ENCODE measurements at regions not wholly inside any gene's neighbourhood (a gene's known extent, or its start where the extent isn't known, plus 50 kb on each side); places are given as distances from the start of the nearest gene placed in this dataset.

DNA sequence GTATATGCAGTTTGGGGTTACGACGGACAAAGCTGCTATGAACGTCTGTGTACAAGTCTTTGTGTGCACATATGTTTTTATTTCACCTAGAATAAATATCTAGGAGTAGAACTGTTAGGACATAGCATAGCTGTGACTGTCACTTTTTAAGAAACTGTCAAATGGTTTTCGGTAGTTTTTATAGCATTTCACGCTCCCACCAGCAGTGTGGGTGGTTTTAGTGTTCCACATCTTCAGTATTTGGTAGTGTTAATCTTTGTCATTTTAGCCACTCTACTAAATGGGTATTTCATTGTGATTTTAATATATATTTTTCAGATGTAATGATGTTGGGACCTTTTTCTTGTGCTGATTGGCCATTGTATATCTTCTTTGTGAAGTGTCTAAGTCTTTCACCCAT lies 109.1 kb upstream of the BCAT1 start:
- Histone ChIP-seq H3K27me3 (ENCODE audit: control insufficient read depth in 2 of 2, insufficient read depth in 1 of 2, low read length in 1 of 2) (no peaks in the 10 kb centered on the region), H3K4me3 (ENCODE audit: low read length in 2 of 2) (no peak overlapping the region), H3K9me3 (ENCODE audit: control insufficient read depth in 2 of 2, insufficient read depth in 1 of 2, low read length in 1 of 2) (no peaks in the 10 kb centered on the region), H3K27ac (ENCODE audit: low read depth in 1 of 2, low read length in 1 of 2) (no peak overlapping the region), H3K36me3 (ENCODE audit: control insufficient read depth in 2 of 2, insufficient read depth in 2 of 2, low read length in 1 of 2) (peaks cover 2 to 10% of the 10 kb centered on the region in 2 donors), H3K4me1 (ENCODE audit: control insufficient read depth in 2 of 2, insufficient read depth in 2 of 2, low read length in 2 of 2) (peaks cover 26 to 28% of the 10 kb centered on the region in 2 donors)
- WGBS: 96% methylated on average over 5 of the region's 5 CpGs
- DNase-seq (ENCODE audit: low read depth in 6 of 9, low spot score in 9 of 9): no peak

DNA sequence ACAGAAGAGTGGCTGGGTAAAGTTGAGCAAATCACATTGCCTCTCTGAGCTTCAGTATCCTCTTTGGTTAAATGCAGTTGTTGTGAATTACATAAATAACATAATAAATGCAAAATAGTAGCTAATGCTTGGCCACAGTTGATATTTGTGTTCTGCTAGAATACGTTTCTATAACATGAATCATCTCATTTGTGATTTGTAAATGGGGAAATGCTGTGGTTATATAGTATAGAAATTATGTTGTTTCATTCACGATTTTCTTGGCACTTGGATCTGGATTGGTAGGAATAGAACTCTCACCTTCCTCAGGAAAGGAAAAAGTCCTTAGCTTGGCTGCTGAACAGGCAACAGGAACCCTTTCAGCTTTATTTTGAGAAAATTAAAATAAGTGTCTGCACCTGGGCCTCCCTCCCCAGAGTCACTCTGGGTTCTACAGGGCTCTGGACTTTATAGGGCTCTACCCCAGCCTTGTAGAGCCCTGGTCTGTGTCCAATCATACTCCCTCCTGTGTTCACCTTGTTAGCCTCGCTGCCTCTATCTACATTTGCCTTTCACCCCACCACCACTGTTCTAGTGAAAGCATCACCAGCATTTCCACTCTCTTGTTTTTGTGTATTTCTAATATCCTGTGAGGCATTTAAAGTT lies 107.7 kb upstream of the BCAT1 start:
- Histone ChIP-seq H3K36me3 (ENCODE audit: control insufficient read depth in 2 of 2, insufficient read depth in 2 of 2, low read length in 1 of 2) (no peaks in the 10 kb centered on the region), H3K27me3 (ENCODE audit: control insufficient read depth in 2 of 2, insufficient read depth in 1 of 2, low read length in 1 of 2) (no peaks in the 10 kb centered on the region), H3K4me3 (ENCODE audit: low read length in 2 of 2) (peak overlapping the region; percentile 62 to 78), H3K4me1 (ENCODE audit: control insufficient read depth in 2 of 2, insufficient read depth in 2 of 2, low read length in 2 of 2) (peaks cover 28 to 29% of the 10 kb centered on the region in 2 donors), H3K27ac (ENCODE audit: low read depth in 1 of 2, low read length in 1 of 2) (peak overlapping the region in 1 of 2 donors; percentile 16), H3K9me3 (ENCODE audit: control insufficient read depth in 2 of 2, insufficient read depth in 1 of 2, low read length in 1 of 2) (no peaks in the 10 kb centered on the region)
- no peak for DNase-seq (ENCODE audit: low read depth in 6 of 9, low spot score in 9 of 9)
- WGBS: 65% methylated on average over 3 of the region's 3 CpGs

GRCh38 chr12:25056011-25056410 lies 107.1 kb upstream of the BCAT1 start:
- Histone ChIP-seq H3K36me3 (ENCODE audit: control insufficient read depth in 2 of 2, insufficient read depth in 2 of 2, low read length in 1 of 2) (no peaks in the 10 kb centered on the region), H3K9me3 (ENCODE audit: control insufficient read depth in 2 of 2, insufficient read depth in 1 of 2, low read length in 1 of 2) (no peaks in the 10 kb centered on the region), H3K27ac (ENCODE audit: low read depth in 1 of 2, low read length in 1 of 2) (peak overlapping the region in 1 of 2 donors; percentile 39), H3K27me3 (ENCODE audit: control insufficient read depth in 2 of 2, insufficient read depth in 1 of 2, low read length in 1 of 2) (no peaks in the 10 kb centered on the region), H3K4me1 (ENCODE audit: control insufficient read depth in 2 of 2, insufficient read depth in 2 of 2, low read length in 2 of 2) (peaks cover 27 to 30% of the 10 kb centered on the region in 2 donors), H3K4me3 (ENCODE audit: low read length in 2 of 2) (peak overlapping the region; percentile 62 to 78)
- WGBS: 44% methylated on average over 5 of the region's 5 CpGs
- peak in 1 of 9 donors; percentile 42 for DNase-seq (ENCODE audit: low read depth in 6 of 9, low spot score in 9 of 9)

DNA sequence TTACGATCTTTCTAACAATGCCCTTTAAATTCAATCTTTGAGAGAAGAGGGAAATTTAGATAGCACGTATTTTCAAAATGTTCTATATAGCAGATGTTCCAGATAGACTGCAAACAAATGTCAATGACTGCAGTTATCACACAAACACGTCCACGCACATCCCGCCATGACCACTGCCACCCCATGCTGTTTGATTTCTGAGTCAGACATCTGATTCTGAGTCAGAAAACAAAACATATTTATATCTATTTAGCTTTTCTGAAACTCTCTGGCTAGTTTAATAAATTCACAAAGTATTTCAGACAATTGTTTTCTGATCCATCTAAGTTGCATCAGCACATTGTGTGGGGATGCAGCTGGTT lies 105.9 kb upstream of the BCAT1 start:
- Histone ChIP-seq H3K4me3 (ENCODE audit: low read length in 2 of 2) (peak overlapping the region; percentile 62 to 78), H3K36me3 (ENCODE audit: control insufficient read depth in 2 of 2, insufficient read depth in 2 of 2, low read length in 1 of 2) (no peaks in the 10 kb centered on the region), H3K9me3 (ENCODE audit: control insufficient read depth in 2 of 2, insufficient read depth in 1 of 2, low read length in 1 of 2) (no peaks in the 10 kb centered on the region), H3K27ac (ENCODE audit: low read depth in 1 of 2, low read length in 1 of 2) (peak overlapping the region; percentile 3 to 98), H3K27me3 (ENCODE audit: control insufficient read depth in 2 of 2, insufficient read depth in 1 of 2, low read length in 1 of 2) (no peaks in the 10 kb centered on the region), H3K4me1 (ENCODE audit: control insufficient read depth in 2 of 2, insufficient read depth in 2 of 2, low read length in 2 of 2) (peaks cover 30 to 42% of the 10 kb centered on the region in 2 donors)
- 11% methylated on average over 5 of the region's 5 CpGs for WGBS
- peak in 1 of 9 donors; percentile 61 for DNase-seq (ENCODE audit: low read depth in 6 of 9, low spot score in 9 of 9)

GRCh38 chr12:25054076-25054782 lies 105.3 kb upstream of the BCAT1 start:
- Histone ChIP-seq H3K9me3 (ENCODE audit: control insufficient read depth in 2 of 2, insufficient read depth in 1 of 2, low read length in 1 of 2) (no peaks in the 10 kb centered on the region), H3K27me3 (ENCODE audit: control insufficient read depth in 2 of 2, insufficient read depth in 1 of 2, low read length in 1 of 2) (no peaks in the 10 kb centered on the region), H3K4me1 (ENCODE audit: control insufficient read depth in 2 of 2, insufficient read depth in 2 of 2, low read length in 2 of 2) (peaks cover 30 to 42% of the 10 kb centered on the region in 2 donors), H3K4me3 (ENCODE audit: low read length in 2 of 2) (peak overlapping the region; percentile 62 to 78), H3K36me3 (ENCODE audit: control insufficient read depth in 2 of 2, insufficient read depth in 2 of 2, low read length in 1 of 2) (no peaks in the 10 kb centered on the region), H3K27ac (ENCODE audit: low read depth in 1 of 2, low read length in 1 of 2) (peak overlapping the region; percentile 81 to 98)
- DNase-seq (ENCODE audit: low read depth in 6 of 9, low spot score in 9 of 9): peak in 3 of 9 donors; percentile 30 to 68 (median 58)
- 5% methylated on average over 4 of the region's 4 CpGs for WGBS

GRCh38 chr12:25052914-25053211 lies 104.0 kb upstream of the BCAT1 start:
- no peaks in the 10 kb centered on the region for H3K36me3 ChIP-seq (ENCODE audit: control insufficient read depth in 2 of 2, insufficient read depth in 2 of 2, low read length in 1 of 2)
- peak overlapping the region; percentile 98 to 99 for H3K27ac ChIP-seq (ENCODE audit: low read depth in 1 of 2, low read length in 1 of 2)
- no peak for DNase-seq (ENCODE audit: low read depth in 6 of 9, low spot score in 9 of 9)
- WGBS: 3% methylated on average over 1 of the region's 1 CpG
- H3K9me3 ChIP-seq (ENCODE audit: control insufficient read depth in 2 of 2, insufficient read depth in 1 of 2, low read length in 1 of 2): no peaks in the 10 kb centered on the region
- H3K4me1 ChIP-seq (ENCODE audit: control insufficient read depth in 2 of 2, insufficient read depth in 2 of 2, low read length in 2 of 2): peaks cover 21 to 36% of the 10 kb centered on the region in 2 donors
- no peaks in the 10 kb centered on the region for H3K27me3 ChIP-seq (ENCODE audit: control insufficient read depth in 2 of 2, insufficient read depth in 1 of 2, low read length in 1 of 2)
- peak overlapping the region; percentile 78 to 93 for H3K4me3 ChIP-seq (ENCODE audit: low read length in 2 of 2)

DNA sequence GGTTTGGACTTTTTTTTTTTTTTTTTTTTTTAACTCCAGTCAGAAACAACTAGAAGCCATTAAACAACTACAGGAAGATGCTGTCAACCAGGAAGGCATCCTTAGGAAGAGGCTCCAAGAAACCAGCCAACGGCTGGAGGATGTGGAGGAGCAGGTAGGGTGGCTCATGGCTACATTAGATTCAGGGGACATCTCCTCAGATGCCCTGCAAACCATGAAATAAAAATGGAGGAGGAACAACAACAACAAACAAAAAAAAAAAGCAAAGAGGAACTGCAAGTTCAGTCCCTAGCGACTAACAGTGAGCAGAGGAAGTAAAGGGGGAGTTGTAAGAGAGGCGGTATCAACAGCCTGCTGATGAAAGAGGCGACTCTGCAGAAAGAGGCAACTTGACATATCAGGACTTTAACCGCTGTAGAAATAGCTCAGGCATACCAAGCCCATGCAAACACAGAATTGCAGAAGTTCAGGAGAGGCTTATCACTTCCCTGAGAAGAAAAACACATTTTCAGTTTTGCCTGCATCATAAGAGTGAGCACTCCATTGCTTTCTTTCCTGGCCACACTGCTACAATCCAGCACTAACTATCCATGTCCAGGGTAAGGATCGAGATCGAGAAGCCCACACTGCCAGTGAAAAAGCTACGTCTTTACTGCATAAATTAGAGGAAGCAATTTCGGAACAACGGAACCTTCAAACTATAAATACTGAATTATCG lies 103.5 kb upstream of the BCAT1 start:
- H3K4me3 ChIP-seq (ENCODE audit: low read length in 2 of 2): peak overlapping the region; percentile 78 to 93

DNA sequence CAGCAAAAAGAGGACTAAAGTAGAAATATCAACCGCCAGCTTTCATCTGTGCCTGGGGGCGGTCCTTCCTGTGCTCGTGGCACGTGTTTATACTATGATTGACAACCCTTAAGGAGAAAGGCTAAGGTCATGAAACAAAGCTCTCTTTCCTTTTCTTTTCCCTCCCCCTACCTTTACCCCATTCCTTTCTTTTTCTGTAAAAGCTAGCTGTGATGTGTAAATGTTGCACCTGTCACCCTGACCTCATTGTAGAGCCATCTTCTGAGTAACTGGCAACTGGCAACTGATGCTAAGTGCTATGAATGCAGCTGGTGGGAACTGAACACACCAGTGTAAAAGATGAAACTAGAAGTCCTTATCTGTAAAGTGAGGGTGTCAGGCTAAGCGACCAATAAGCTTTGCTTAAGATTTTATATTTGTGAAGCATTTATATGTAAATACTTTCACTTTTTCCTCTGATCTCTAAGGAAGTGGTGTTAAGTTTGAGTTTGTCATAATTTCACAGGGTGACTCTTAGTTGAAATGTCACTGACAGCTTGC lies 102.8 kb upstream of the BCAT1 start:
- H3K27me3 ChIP-seq (ENCODE audit: control insufficient read depth in 2 of 2, insufficient read depth in 1 of 2, low read length in 1 of 2): no peaks in the 10 kb centered on the region
- 4% methylated on average over 5 of the region's 5 CpGs for WGBS
- peak in 8 of 9 donors; percentile 73 to 96 (median 88) for DNase-seq (ENCODE audit: low read depth in 6 of 9, low spot score in 9 of 9)
- peaks cover 14 to 26% of the 10 kb centered on the region in 2 donors for H3K4me1 ChIP-seq (ENCODE audit: control insufficient read depth in 2 of 2, insufficient read depth in 2 of 2, low read length in 2 of 2)
- H3K27ac ChIP-seq (ENCODE audit: low read depth in 1 of 2, low read length in 1 of 2): peak overlapping the region; percentile 98 to 99
- H3K9me3 ChIP-seq (ENCODE audit: control insufficient read depth in 2 of 2, insufficient read depth in 1 of 2, low read length in 1 of 2): no peaks in the 10 kb centered on the region
- H3K36me3 ChIP-seq (ENCODE audit: control insufficient read depth in 2 of 2, insufficient read depth in 2 of 2, low read length in 1 of 2): no peaks in the 10 kb centered on the region
- H3K4me3 ChIP-seq (ENCODE audit: low read length in 2 of 2): peak overlapping the region; percentile 78 to 93

More for the DNA sequence above, 103.5 kb upstream of the BCAT1 start:
- DNase-seq (ENCODE audit: low read depth in 6 of 9, low spot score in 9 of 9): peak; percentile 72 to 95 (median 83)
- H3K36me3 ChIP-seq (ENCODE audit: control insufficient read depth in 2 of 2, insufficient read depth in 2 of 2, low read length in 1 of 2): no peaks in the 10 kb centered on the region
- H3K9me3 ChIP-seq (ENCODE audit: control insufficient read depth in 2 of 2, insufficient read depth in 1 of 2, low read length in 1 of 2): no peaks in the 10 kb centered on the region
- peak overlapping the region; percentile 98 to 99 for H3K27ac ChIP-seq (ENCODE audit: low read depth in 1 of 2, low read length in 1 of 2)
- 4% methylated on average over 11 of the region's 11 CpGs for WGBS
- no peaks in the 10 kb centered on the region for H3K27me3 ChIP-seq (ENCODE audit: control insufficient read depth in 2 of 2, insufficient read depth in 1 of 2, low read length in 1 of 2)
- peaks cover 17 to 31% of the 10 kb centered on the region in 2 donors for H3K4me1 ChIP-seq (ENCODE audit: control insufficient read depth in 2 of 2, insufficient read depth in 2 of 2, low read length in 2 of 2)

- Histone ChIP-seq H3K27me3 (ENCODE audit: control insufficient read depth in 2 of 2, insufficient read depth in 1 of 2, low read length in 1 of 2) (no peaks in the 10 kb centered on the region), H3K4me3 (ENCODE audit: low read length in 2 of 2) (peak overlapping the region; percentile 78 to 93), H3K9me3 (ENCODE audit: control insufficient read depth in 2 of 2, insufficient read depth in 1 of 2, low read length in 1 of 2) (no peaks in the 10 kb centered on the region), H3K27ac (ENCODE audit: low read depth in 1 of 2, low read length in 1 of 2) (peak overlapping the region; percentile 98 to 99), H3K4me1 (ENCODE audit: control insufficient read depth in 2 of 2, insufficient read depth in 2 of 2, low read length in 2 of 2) (peaks cover 11 to 24% of the 10 kb centered on the region in 2 donors), H3K36me3 (ENCODE audit: control insufficient read depth in 2 of 2, insufficient read depth in 2 of 2, low read length in 1 of 2) (no peaks in the 10 kb centered on the region)
- WGBS: 41% methylated on average over 6 of the region's 6 CpGs
- peak in 1 of 9 donors; percentile 24 for DNase-seq (ENCODE audit: low read depth in 6 of 9, low spot score in 9 of 9)
These were observed 102.3 kb upstream of the BCAT1 start for GRCh38 chr12:25051171-25051570.

Data from thymus (tissue), 11 donors.